Gastroesophageal sphincter (tissue), 3 donors: ENCODE measurements at regions not wholly inside any gene's neighbourhood (a gene's known extent, or its start where the extent isn't known, plus 50 kb on each side); places are given as distances from the start of the nearest gene placed in this dataset.

ENCODE experiments used
- CTCF ChIP-seq, 4 experiments: fragments of 200-600 bp in 2 of 4; fragments of 450-650 bp in 2 of 4; sonication (generic) in 1 of 4; IDR thresholded peaks; one replicate each; pipeline ENCODE4 v1.5.1; 2017 to 2019; ENCODE audit warnings: antibody characterized with exemption in 4 of 4, mild to moderate bottlenecking in 2 of 4, moderate library complexity in 2 of 4
- EP300 ChIP-seq: sonication (generic); formaldehyde crosslinking; IDR thresholded peaks from one replicate; pipeline ENCODE4 v1.6.1; 2017; ENCODE audit warnings: antibody characterized with exemption, mild to moderate bottlenecking
- POLR2A ChIP-seq, 2 donors: fragments of 450-650 bp; IDR thresholded peaks; one replicate each; pipeline ENCODE4 v1.6.1; 2017; ENCODE audit warnings: antibody characterized with exemption in 2 of 2, mild to moderate bottlenecking in 2 of 2, moderate library complexity in 1 of 2
- POLR2AphosphoS5 ChIP-seq: sonication (generic); formaldehyde crosslinking; IDR thresholded peaks from one replicate; pipeline ENCODE4 v1.6.1; 2017; ENCODE audit warnings: antibody characterized with exemption

GRCh38 chr7:86966916-86967315 lies 92.5 kb downstream of the ELAPOR2 start:
- TF ChIP-seq CTCF (IDR thresholded peaks at IDR 0.05) (no peak), EP300 (no peak), POLR2A (IDR thresholded peaks at IDR 0.05) (no peak), POLR2AphosphoS5 (no peak)
